ENCODE measurements at regions not wholly inside any gene's neighbourhood (a gene's known extent, or its start where the extent isn't known, plus 50 kb on each side); places are given as distances from the start of the nearest gene placed in this dataset.

GRCh38 chr2:144079803-144080202, 440.1 kb downstream of the ZEB2 start:
- TF ChIP-seq CTCF (conservative IDR thresholded peaks at IDR 0.05; ENCODE audit: low read depth, low read length) (no peak), EZH2 (IDR thresholded peaks at IDR 0.05; ENCODE audit: borderline replicate concordance, low read depth, low read length, poor library complexity, severe bottlenecking) (no peak)
